BJ (cell line): ENCODE measurements at regions not wholly inside any gene's neighbourhood (a gene's known extent, or its start where the extent isn't known, plus 50 kb on each side); places are given as distances from the start of the nearest gene placed in this dataset.
"Not testable (repeated sequence)": the region's sequence is repeated elsewhere in the genome, so short reads cannot be mapped to it uniquely, and the experiment has no call there.

Experiments used
- CTCF ChIA-PET: fragments of 350-600 bp; formaldehyde crosslinking; extraction: SDS; loops from one replicate; lab custom pipeline; 2021; ENCODE audit warnings: antibody characterized with exemption, inconsistent platforms; lab: Yijun Ruan, JAX
- POLR2A ChIA-PET: fragments of 300-600 bp; sonication (Branson Sonifier 250); formaldehyde crosslinking; extraction: SDS; loops from one replicate; lab custom pipeline; 2021; ENCODE audit warnings: antibody characterized with exemption; lab: Charles Lee
- DNase-seq: peaks from one replicate; pipeline ENCODE4 v3.0.0-alpha.2; 2011; ENCODE audit warnings: low read depth
- H3K27me3 ChIP-seq: 2 replicates; pipeline ENCODE4 v1.6.0; 2011; ENCODE audit warnings: low read length; ENCODE audit not compliant: control insufficient read depth, insufficient read depth
- H3K36me3 ChIP-seq: 2 replicates; pipeline ENCODE4 v1.5.1; 2011; ENCODE audit warnings: low read length; ENCODE audit not compliant: control insufficient read depth, insufficient read depth
- H3K4me3 ChIP-seq: 2 replicates; pipeline ENCODE4 v1.5.1; 2011; ENCODE audit warnings: low read depth, mild to moderate bottlenecking, control low read depth, low read length
- CTCF ChIP-seq: IDR thresholded peaks from 2 replicates; pipeline ENCODE4 v1.5.1; 2011; ENCODE audit warnings: low read depth, mild to moderate bottlenecking, control low read depth, inconsistent platforms, low read length, moderate library complexity; ENCODE audit not compliant: insufficient read depth

DNA sequence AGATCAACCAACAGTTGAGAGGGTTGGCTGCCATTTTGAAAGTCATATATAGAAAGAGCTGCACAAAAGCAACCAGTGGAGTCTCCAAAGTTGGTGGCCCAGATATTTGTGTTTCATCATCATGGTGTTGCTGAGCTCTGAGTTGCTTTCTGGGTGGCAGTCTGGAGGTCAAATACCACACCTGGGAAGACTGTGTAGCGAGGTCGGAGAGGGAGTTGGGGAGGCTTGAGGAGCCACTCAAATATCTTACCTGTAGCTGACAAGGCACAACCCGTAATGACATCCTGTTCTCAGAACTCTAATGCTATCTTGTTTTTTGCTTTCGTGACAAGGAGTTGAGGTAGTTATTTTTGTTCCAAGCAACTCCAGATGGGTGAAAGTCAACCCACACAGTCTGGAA, 100.4 kb downstream of the NPIPB5 start:
- H3K36me3 ChIP-seq, DNase-seq, CTCF ChIA-PET, H3K27me3 ChIP-seq, POLR2A ChIA-PET, H3K4me3 ChIP-seq: not testable (repeated sequence)

- CTCF ChIA-PET, result no interaction called here
- H3K4me3 ChIP-seq, result no peak overlapping the region
- no peak for DNase-seq
- TF ChIP-seq CTCF, result no peak
- H3K36me3 ChIP-seq, result no peaks in the 10 kb centered on the region
- peaks cover 2% of the 10 kb centered on the region; the same call in 1 of the 2 replicates for H3K27me3 ChIP-seq
- POLR2A ChIA-PET, result no interaction called here
Observed at GRCh38 chr16:22614271-22614947, 103.7 kb downstream of the NPIPB5 start.

GRCh38 chr16:22618842-22619241, 108.2 kb downstream of the NPIPB5 start:
- TF ChIP-seq CTCF, result no peak
- ChIA-PET POLR2A (no interaction called here), CTCF (no interaction called here)
- no peaks in the 10 kb centered on the region for H3K36me3 ChIP-seq
- H3K27me3 ChIP-seq, result peaks cover 10% of the 10 kb centered on the region
- DNase-seq, result no peak
- no peak overlapping the region for H3K4me3 ChIP-seq

- POLR2A ChIA-PET, result interaction anchor here (0.6 kb wide), 1 partner anchor 304 kb away, joined by 3 read pairs; no protein-coding TSS in a partner anchor
- Histone ChIP-seq H3K36me3 (no peaks in the 10 kb centered on the region), H3K27me3 (peaks cover 10% of the 10 kb centered on the region), H3K4me3 (no peak overlapping the region)
- no peak for DNase-seq
- no peak for TF ChIP-seq CTCF
- CTCF ChIA-PET, result no interaction called here
Observed at GRCh38 chr16:22621586-22622155, 111.0 kb downstream of the NPIPB5 start.

DNA sequence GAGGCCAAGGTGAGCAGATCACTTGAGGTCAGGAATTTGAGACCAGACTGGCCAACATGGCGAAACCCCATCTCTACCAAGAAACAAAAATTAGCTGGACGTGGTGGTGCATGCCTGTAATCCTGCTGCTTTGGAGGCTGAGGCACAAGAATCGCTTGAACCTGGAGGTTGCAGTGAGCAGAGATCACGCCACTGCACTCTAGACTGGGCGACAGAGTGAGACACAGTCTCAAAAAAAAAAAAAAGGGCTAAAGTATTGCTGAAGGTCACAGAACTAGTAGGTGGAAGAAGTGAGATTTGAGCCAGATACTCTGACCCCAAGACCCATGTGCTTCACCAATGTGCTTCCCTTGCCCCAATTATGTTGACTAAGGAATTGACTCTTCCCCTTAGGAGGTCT, 112.0 kb downstream of the NPIPB5 start:
- no peak overlapping the region for H3K4me3 ChIP-seq
- peaks cover 10% of the 10 kb centered on the region for H3K27me3 ChIP-seq
- TF ChIP-seq CTCF, result no peak
- DNase-seq, result no peak
- CTCF ChIA-PET, result no interaction called here
- no peaks in the 10 kb centered on the region for H3K36me3 ChIP-seq
- POLR2A ChIA-PET, result no interaction called here
